Naive thymus-derived CD4-positive, alpha-beta T cell (primary cell): ENCODE measurements at regions not wholly inside any gene's neighbourhood (a gene's known extent, or its start where the extent isn't known, plus 50 kb on each side); places are given as distances from the start of the nearest gene placed in this dataset.
"Not testable (repeated sequence)": the region's sequence is repeated elsewhere in the genome, so short reads cannot be mapped to it uniquely, and the experiment has no call there.

Source experiments
- ATAC-seq: fragments of 150-1000 bp; cut with Tn5 transposase; 2 replicates; pipeline ENCODE4 v1.10.0; 2021; ENCODE audit warnings: mild to moderate bottlenecking, moderate library complexity
- CTCF ChIA-PET: fragments of 350-600 bp; sonication (Branson Sonifier 250); formaldehyde crosslinking; loops from one replicate; lab custom pipeline; 2021; ENCODE audit warnings: antibody characterized with exemption; lab: Charles Lee
- POLR2A ChIA-PET: fragments of 350-600 bp; sonication (Branson Sonifier 250); formaldehyde crosslinking; loops from one replicate; lab custom pipeline; 2021; ENCODE audit warnings: antibody characterized with exemption, inconsistent platforms; lab: Charles Lee
- DNase-seq, 9 donors: peaks; one replicate each; pipeline versions ENCODE4 v3.0.0 to v3.0.0-alpha.2; 2020 to 2022; ENCODE audit warnings: mixed read lengths in 1 of 9
- H3K27ac ChIP-seq: one replicate; pipeline ENCODE4 v1.7.0; 2013; ENCODE audit warnings: mild to moderate bottlenecking, low read depth, low read length, moderate library complexity
- H3K27me3 ChIP-seq, 2 donors: one replicate each; pipeline ENCODE4 v1.7.0; 2013; ENCODE audit warnings: low read length in 2 of 2, mild to moderate bottlenecking in 2 of 2, moderate library complexity in 2 of 2; ENCODE audit not compliant: control insufficient read depth in 2 of 2, insufficient read depth in 2 of 2
- H3K36me3 ChIP-seq, 3 experiments: 1 replicate in 2 of 3; 2 replicates in 1 of 3; pipeline ENCODE4 v1.7.0; 2013; ENCODE audit warnings: low read length in 3 of 3, mild to moderate bottlenecking in 3 of 3, moderate library complexity in 1 of 3; ENCODE audit not compliant: insufficient read depth in 3 of 3, control insufficient read depth in 2 of 3
- H3K4me1 ChIP-seq, 2 donors: one replicate each; pipeline ENCODE4 v1.7.0; 2013; ENCODE audit warnings: low read length in 2 of 2, mild to moderate bottlenecking in 2 of 2, moderate library complexity in 1 of 2; ENCODE audit not compliant: control insufficient read depth in 2 of 2, insufficient read depth in 2 of 2
- H3K4me3 ChIP-seq: 2 replicates; pipeline ENCODE4 v1.7.0; 2013; ENCODE audit warnings: mild to moderate bottlenecking, low read length
- H3K9me3 ChIP-seq, 3 experiments: 1 replicate in 2 of 3; 2 replicates in 1 of 3; pipeline ENCODE4 v1.7.0; 2013; ENCODE audit warnings: low read length in 3 of 3; ENCODE audit not compliant: control insufficient read depth in 2 of 3
- H3K27ac Mint-ChIP-seq, 9 donors: one replicate each; pipeline ENCODE4 v1.8.0; 2020 to 2022; ENCODE audit warnings: mixed read lengths in 9 of 9, mild to moderate bottlenecking in 8 of 9, moderate library complexity in 5 of 9, inconsistent platforms in 2 of 9
- H3K27me3 Mint-ChIP-seq, 5 donors: one replicate each; pipeline ENCODE4 v1.8.0; 2021 to 2022; ENCODE audit warnings: mixed read lengths in 5 of 5, mild to moderate bottlenecking in 1 of 5
- H3K36me3 Mint-ChIP-seq, 5 donors: one replicate each; pipeline ENCODE4 v1.8.0; 2020 to 2022; ENCODE audit warnings: mixed read lengths in 5 of 5, mild to moderate bottlenecking in 3 of 5, inconsistent platforms in 1 of 5
- H3K4me1 Mint-ChIP-seq, 7 donors: one replicate each; pipeline ENCODE4 v1.8.0; 2020 to 2022; ENCODE audit warnings: mixed read lengths in 7 of 7, mild to moderate bottlenecking in 3 of 7, inconsistent platforms in 1 of 7
- H3K4me3 Mint-ChIP-seq, 10 donors: one replicate each; pipeline ENCODE4 v1.8.0; 2020 to 2022; ENCODE audit warnings: mild to moderate bottlenecking in 10 of 10, mixed read lengths in 10 of 10, moderate library complexity in 6 of 10, inconsistent platforms in 2 of 10
- H3K9me3 Mint-ChIP-seq, 11 donors: one replicate each; pipeline ENCODE4 v1.8.0; 2020 to 2022; ENCODE audit warnings: mixed read lengths in 11 of 11, mild to moderate bottlenecking in 4 of 11, inconsistent platforms in 1 of 11, moderate library complexity in 1 of 11
- intact Hi-C, 2 donors: fragments of 100-400 bp; cut with micrococcal nuclease; formaldehyde crosslinking; loops; one replicate each; pipeline ENCODE4 v1.15.1; 2023

DNA sequence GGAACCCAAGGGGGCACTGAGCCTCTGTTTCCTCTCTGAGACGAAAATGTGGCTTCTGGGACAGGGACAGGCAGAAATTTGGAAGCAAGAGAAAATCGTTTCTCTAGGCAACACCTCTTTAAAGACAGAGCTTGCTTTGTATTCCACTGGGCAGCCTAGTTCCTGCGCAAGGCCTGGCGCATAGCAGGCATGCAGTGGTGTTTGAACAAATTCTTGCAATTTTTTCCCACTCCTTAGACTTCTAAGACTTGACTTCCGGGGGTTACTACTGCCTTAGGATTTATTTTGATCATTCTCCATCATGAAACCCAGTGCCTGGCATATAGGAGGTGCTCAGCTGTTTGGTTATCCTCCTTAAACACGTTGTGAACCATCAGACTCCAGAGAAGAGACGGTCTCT, 249.0 kb upstream of the KCNG1 start:
- no peak for ATAC-seq
- CTCF ChIA-PET: no interaction called here

DNA sequence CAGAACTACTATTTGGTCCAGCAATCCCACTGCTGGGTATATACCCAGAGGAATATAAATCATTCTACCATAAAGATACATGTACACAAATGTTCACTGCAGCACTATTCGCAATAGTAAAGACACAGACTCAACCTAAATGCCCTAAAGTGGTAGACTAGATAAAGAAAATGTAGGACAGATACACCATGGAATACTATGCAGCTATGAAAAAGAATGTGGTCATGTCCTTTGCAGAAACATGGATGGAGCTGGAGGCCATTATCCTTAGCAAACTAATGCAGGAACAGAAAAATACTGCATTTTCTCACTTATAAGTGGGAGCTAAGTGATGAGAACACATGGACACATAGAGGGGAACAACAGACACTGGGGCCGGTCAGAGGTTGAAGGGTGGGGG, 248.4 kb upstream of the KCNG1 start:
- intact Hi-C loops, H3K36me3 Mint-ChIP-seq, H3K4me3 ChIP-seq, H3K27ac Mint-ChIP-seq, H3K36me3 ChIP-seq, CTCF ChIA-PET, ATAC-seq, POLR2A ChIA-PET, H3K27me3 ChIP-seq, H3K4me1 Mint-ChIP-seq, H3K9me3 ChIP-seq, H3K4me3 Mint-ChIP-seq, H3K27ac ChIP-seq, DNase-seq, H3K4me1 ChIP-seq: not testable (repeated sequence)
- H3K9me3 Mint-ChIP-seq: peaks cover 0 to 25% (median 8%) of the 10 kb centered on the region in 11 donors
- peaks cover 7 to 35% (median 22%) of the 10 kb centered on the region in 5 donors for H3K27me3 Mint-ChIP-seq

More for the DNA sequence above, 249.0 kb upstream of the KCNG1 start:
- intact Hi-C loops: no loop called here
- Mint-ChIP-seq H3K27ac (no peak overlapping the region), H3K4me1 (peaks cover 0 to 5% (median 0%) of the 10 kb centered on the region in 7 donors), H3K9me3 (peaks cover 0 to 19% (median 8%) of the 10 kb centered on the region in 11 donors), H3K27me3 (peaks cover 11 to 39% (median 22%) of the 10 kb centered on the region in 5 donors), H3K4me3 (no peak overlapping the region), H3K36me3 (peaks cover 0 to 5% (median 3%) of the 10 kb centered on the region in 5 donors)
- POLR2A ChIA-PET: no interaction called here
- Histone ChIP-seq H3K9me3 (peaks cover 0 to 6% (median 0%) of the 10 kb centered on the region in 3 experiments), H3K27ac (no peak overlapping the region), H3K4me3 (no peak overlapping the region), H3K27me3 (no peaks in the 10 kb centered on the region), H3K36me3 (no peaks in the 10 kb centered on the region), H3K4me1 (no peaks in the 10 kb centered on the region)
- no peak for DNase-seq

DNA sequence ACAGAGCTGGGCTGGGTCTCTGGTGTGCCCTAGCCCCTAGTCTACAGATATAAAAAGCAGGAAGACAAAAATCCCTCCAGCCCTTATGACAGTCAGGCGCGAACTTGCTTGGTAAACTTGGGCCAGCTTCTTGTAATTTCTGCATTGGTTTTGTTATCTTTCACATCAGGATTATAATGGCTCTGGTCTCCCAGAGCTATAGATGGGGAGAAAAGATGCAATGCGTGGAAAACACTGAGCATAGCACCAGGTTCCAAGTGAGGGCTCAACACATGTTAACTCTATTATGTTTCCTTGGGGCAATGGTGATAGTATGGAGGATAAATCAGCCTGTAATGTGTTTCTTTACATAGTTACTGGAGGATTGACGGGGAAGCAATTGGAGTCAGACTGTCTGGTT, 246.8 kb upstream of the KCNG1 start:
- Histone ChIP-seq H3K4me3 (no peak overlapping the region), H3K36me3 (no peaks in the 10 kb centered on the region), H3K27me3 (no peaks in the 10 kb centered on the region), H3K4me1 (no peaks in the 10 kb centered on the region), H3K27ac (no peak overlapping the region), H3K9me3 (peaks cover 0 to 10% (median 0%) of the 10 kb centered on the region in 3 experiments)
- H3K27ac Mint-ChIP-seq: no peak overlapping the region
- H3K27me3 Mint-ChIP-seq: peaks cover 0 to 31% (median 17%) of the 10 kb centered on the region in 5 donors
- ChIA-PET CTCF (no interaction called here), POLR2A (no interaction called here)
- DNase-seq (no peak), ATAC-seq (no peak)
- peaks cover 6 to 42% (median 14%) of the 10 kb centered on the region in 11 donors for H3K9me3 Mint-ChIP-seq
- peaks cover 0 to 2% (median 0%) of the 10 kb centered on the region in 7 donors for H3K4me1 Mint-ChIP-seq
- H3K4me3 Mint-ChIP-seq: no peak overlapping the region
- H3K36me3 Mint-ChIP-seq: peaks cover 0 to 9% (median 3%) of the 10 kb centered on the region in 5 donors
- intact Hi-C loops: no loop called here

DNA sequence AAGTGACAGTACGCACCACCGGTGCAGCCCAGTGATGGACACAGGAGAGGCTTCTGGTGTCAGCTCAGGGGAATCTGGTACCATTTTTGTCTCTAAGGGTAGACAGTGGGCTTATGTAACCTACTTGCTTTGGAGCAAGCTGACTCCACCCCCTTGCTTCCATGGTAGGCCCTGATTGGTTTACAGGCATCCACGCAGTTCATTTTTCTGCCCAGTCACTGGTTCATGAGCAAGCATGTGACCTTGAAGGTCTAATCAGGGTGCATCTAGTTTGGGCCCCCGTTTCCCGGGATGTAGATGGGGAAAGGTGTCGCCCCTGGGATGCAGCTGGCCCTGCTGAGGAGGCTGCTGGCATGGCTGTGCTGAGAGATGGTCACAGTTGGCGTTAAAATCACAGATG, 244.8 kb upstream of the KCNG1 start:
- no peaks in the 10 kb centered on the region for H3K36me3 ChIP-seq
- Mint-ChIP-seq H3K4me1 (no peaks in the 10 kb centered on the region), H3K27ac (no peak overlapping the region), H3K36me3 (peaks cover 0 to 9% (median 3%) of the 10 kb centered on the region in 5 donors), H3K9me3 (peaks cover 8 to 51% (median 15%) of the 10 kb centered on the region in 11 donors), H3K27me3 (peaks cover 0 to 28% (median 11%) of the 10 kb centered on the region in 5 donors), H3K4me3 (no peak overlapping the region)
- intact Hi-C loops: no loop called here
- H3K27me3 ChIP-seq: no peaks in the 10 kb centered on the region
- no peak overlapping the region for H3K4me3 ChIP-seq
- POLR2A ChIA-PET: no interaction called here
- CTCF ChIA-PET: no interaction called here
- no peak for ATAC-seq
- no peaks in the 10 kb centered on the region for H3K4me1 ChIP-seq
- H3K27ac ChIP-seq: no peak overlapping the region
- DNase-seq: no peak
- peaks cover 0 to 12% (median 0%) of the 10 kb centered on the region in 3 experiments for H3K9me3 ChIP-seq

DNA sequence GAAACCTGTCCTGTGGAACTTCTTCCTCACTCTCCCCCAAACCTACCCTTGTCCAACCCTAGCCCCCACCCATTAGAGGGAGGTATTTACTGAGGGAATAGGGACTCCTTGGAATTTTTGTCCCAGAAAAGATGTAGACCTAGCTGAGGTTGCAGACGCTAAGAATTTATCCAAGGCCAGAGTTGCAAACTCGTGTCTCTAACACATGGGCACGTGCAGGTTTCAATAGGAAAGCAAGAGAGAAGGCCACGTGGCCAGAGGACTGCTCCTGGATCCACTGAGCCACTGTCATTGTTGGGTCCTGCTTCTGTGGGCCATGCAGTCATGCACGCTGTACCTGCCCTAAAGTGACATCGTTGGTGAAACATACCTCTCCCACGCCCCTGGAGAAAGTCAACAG, 243.4 kb upstream of the KCNG1 start:
- POLR2A ChIA-PET: no interaction called here
- peaks cover 0 to 31% (median 11%) of the 10 kb centered on the region in 5 donors for H3K27me3 Mint-ChIP-seq
- peaks cover 0 to 1% (median 0%) of the 10 kb centered on the region in 7 donors for H3K4me1 Mint-ChIP-seq
- intact Hi-C loops: no loop called here
- no peak overlapping the region for H3K27ac Mint-ChIP-seq
- H3K27me3 ChIP-seq: no peaks in the 10 kb centered on the region
- ATAC-seq: no peak
- no peaks in the 10 kb centered on the region for H3K36me3 ChIP-seq
- H3K4me3 Mint-ChIP-seq: no peak overlapping the region
- H3K27ac ChIP-seq: no peak overlapping the region
- H3K4me3 ChIP-seq: no peak overlapping the region
- no peaks in the 10 kb centered on the region for H3K4me1 ChIP-seq
- no peak for DNase-seq
- H3K36me3 Mint-ChIP-seq: peaks cover 0 to 9% (median 3%) of the 10 kb centered on the region in 5 donors
- CTCF ChIA-PET: no interaction called here
- peaks cover 0 to 12% (median 0%) of the 10 kb centered on the region in 3 experiments for H3K9me3 ChIP-seq
- peaks cover 8 to 51% (median 15%) of the 10 kb centered on the region in 11 donors for H3K9me3 Mint-ChIP-seq

DNA sequence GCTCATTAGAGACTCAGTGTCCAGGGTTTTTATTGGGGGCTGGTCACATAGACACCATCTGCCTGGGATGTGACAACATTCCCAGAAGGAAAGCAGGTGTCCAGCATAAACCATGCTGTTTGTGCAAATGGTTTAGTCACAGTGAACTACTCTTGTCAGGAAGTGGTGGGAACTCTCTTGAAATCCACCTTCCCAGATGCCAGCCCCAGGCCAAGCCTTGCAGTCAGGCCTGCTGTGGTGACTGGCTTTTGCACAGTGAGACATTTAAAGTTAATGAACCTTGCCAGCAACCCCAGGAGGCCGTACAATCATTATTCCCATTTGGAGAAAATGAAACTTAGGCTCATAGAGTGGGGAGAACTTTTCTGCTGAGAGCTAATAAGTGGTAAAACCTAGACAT, 242.5 kb upstream of the KCNG1 start:
- Histone ChIP-seq H3K4me3 (no peak overlapping the region), H3K36me3 (no peaks in the 10 kb centered on the region), H3K27me3 (no peaks in the 10 kb centered on the region), H3K27ac (no peak overlapping the region), H3K9me3 (peaks cover 0 to 12% (median 0%) of the 10 kb centered on the region in 3 experiments), H3K4me1 (no peaks in the 10 kb centered on the region)
- H3K4me3 Mint-ChIP-seq: no peak overlapping the region
- no peak for DNase-seq
- H3K27me3 Mint-ChIP-seq: peaks cover 0 to 27% (median 11%) of the 10 kb centered on the region in 5 donors
- ChIA-PET POLR2A (no interaction called here), CTCF (no interaction called here)
- H3K9me3 Mint-ChIP-seq: peaks cover 5 to 48% (median 12%) of the 10 kb centered on the region in 11 donors
- intact Hi-C loops: no loop called here
- peaks cover 0 to 1% (median 0%) of the 10 kb centered on the region in 7 donors for H3K4me1 Mint-ChIP-seq
- ATAC-seq: no peak
- no peak overlapping the region for H3K27ac Mint-ChIP-seq
- H3K36me3 Mint-ChIP-seq: peaks cover 0 to 9% (median 3%) of the 10 kb centered on the region in 5 donors

DNA sequence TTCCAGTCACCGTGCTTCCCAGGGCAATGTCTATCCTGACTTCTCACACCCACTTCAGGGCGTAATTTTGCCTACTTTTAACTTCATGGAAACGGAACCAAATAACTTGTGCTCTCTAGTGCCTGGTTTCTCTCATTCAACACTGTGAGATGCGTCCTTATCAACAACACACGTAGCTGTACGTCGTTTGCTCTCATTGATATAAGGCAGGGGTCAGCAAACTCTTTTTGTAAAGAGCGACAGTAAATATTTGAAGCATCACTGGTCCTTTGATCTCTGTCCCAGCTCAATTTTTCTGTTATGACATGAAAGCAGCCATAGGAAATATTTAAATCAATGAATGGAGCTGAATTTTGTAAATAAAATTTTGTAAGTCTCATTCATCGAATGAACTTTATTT, 239.3 kb upstream of the KCNG1 start:
- Mint-ChIP-seq H3K27ac (no peak overlapping the region), H3K4me3 (no peak overlapping the region), H3K27me3 (peaks cover 2 to 24% (median 15%) of the 10 kb centered on the region in 5 donors), H3K36me3 (peaks cover 0 to 5% (median 0%) of the 10 kb centered on the region in 5 donors), H3K4me1 (peaks cover 0 to 1% (median 0%) of the 10 kb centered on the region in 7 donors), H3K9me3 (peaks cover 0 to 32% (median 10%) of the 10 kb centered on the region in 11 donors)
- H3K9me3 ChIP-seq: peaks cover 0 to 6% (median 0%) of the 10 kb centered on the region in 3 experiments
- no peak overlapping the region for H3K27ac ChIP-seq
- H3K36me3 ChIP-seq: no peaks in the 10 kb centered on the region
- DNase-seq (no peak), ATAC-seq (no peak)
- intact Hi-C loops: no loop called here
- H3K4me3 ChIP-seq: no peak overlapping the region
- H3K4me1 ChIP-seq: no peaks in the 10 kb centered on the region
- ChIA-PET POLR2A (no interaction called here), CTCF (no interaction called here)
- H3K27me3 ChIP-seq: no peaks in the 10 kb centered on the region
